ENCODE measurements at regions not wholly inside any gene's neighbourhood (a gene's known extent, or its start where the extent isn't known, plus 50 kb on each side); places are given as distances from the start of the nearest gene placed in this dataset.

- TF ChIP-seq POLR2A (IDR thresholded peaks at IDR 0.05), result no peak
- no peak for TF ChIP-seq CTCF (IDR thresholded peaks at IDR 0.05)
These were observed 622.5 kb downstream of the PLA2G4A start for GRCh38 chr1:187451238-187451637.
